NT2/D1 (cell line): ENCODE measurements at regions not wholly inside any gene's neighbourhood (a gene's known extent, or its start where the extent isn't known, plus 50 kb on each side); places are given as distances from the start of the nearest gene placed in this dataset.

Source experiments
- DNase-seq: peaks from one replicate; pipeline ENCODE4 v3.0.0-alpha.2; 2011; ENCODE audit warnings: low read depth, low spot score
- H3K27me3 ChIP-seq: 2 replicates; pipeline ENCODE4 v1.6.0; 2011; ENCODE audit warnings: mild to moderate bottlenecking; ENCODE audit not compliant: insufficient read length, insufficient read depth
- H3K36me3 ChIP-seq: 2 replicates; pipeline ENCODE4 v1.6.1; 2011; ENCODE audit warnings: mild to moderate bottlenecking, low read length, mixed read lengths; ENCODE audit not compliant: insufficient read depth, insufficient read length
- H3K4me1 ChIP-seq: 2 replicates; pipeline ENCODE4 v1.5.1; 2011; ENCODE audit not compliant: insufficient read depth, insufficient read length
- H3K4me3 ChIP-seq: 2 replicates; pipeline ENCODE4 v1.5.1; 2011; ENCODE audit warnings: low read depth; ENCODE audit not compliant: insufficient read length
- H3K9ac ChIP-seq: 2 replicates; pipeline ENCODE4 v1.6.0; 2011; ENCODE audit warnings: low read depth; ENCODE audit not compliant: insufficient read length
- H3K9me3 ChIP-seq: 2 replicates; pipeline ENCODE4 v1.5.1; 2011; ENCODE audit warnings: mild to moderate bottlenecking, low read length; ENCODE audit not compliant: insufficient read depth
- SUZ12 ChIP-seq: IDR thresholded peaks from 2 replicates; pipeline ENCODE4 v1.6.1; 2011; ENCODE audit not compliant: insufficient read length, insufficient read depth; ENCODE audit errors: extremely low read depth
- YY1 ChIP-seq: IDR thresholded peaks from 2 replicates; pipeline ENCODE4 v1.6.1; 2011; ENCODE audit not compliant: insufficient read length, insufficient read depth
- ZNF274 ChIP-seq: IDR thresholded peaks from 2 replicates; pipeline ENCODE4 v1.6.1; 2011; ENCODE audit warnings: mild to moderate bottlenecking, low read depth, low read length

GRCh38 chr12:107328442-107329133 is 235.2 kb upstream of the CRY1 start:
- Histone ChIP-seq H3K9me3 (no peaks in the 10 kb centered on the region), H3K4me1 (peaks cover 8% of the 10 kb centered on the region), H3K36me3 (no peaks in the 10 kb centered on the region), H3K9ac (peak overlapping the region; percentile 28), H3K27me3 (peaks cover 5% of the 10 kb centered on the region), H3K4me3 (no peak overlapping the region)
- TF ChIP-seq YY1 (no peak), ZNF274 (no peak), SUZ12 (no peak)
- no peak for DNase-seq

- H3K9me3 ChIP-seq = no peaks in the 10 kb centered on the region
Measured at GRCh38 chr12:107329569-107330324, 236.4 kb upstream of the CRY1 start.

GRCh38 chr12:107330831-107331431 is 237.6 kb upstream of the CRY1 start:
- H3K9ac ChIP-seq = no peak overlapping the region
- peaks cover under 1% of the 10 kb centered on the region for H3K27me3 ChIP-seq
- H3K4me3 ChIP-seq = no peak overlapping the region
- no peaks in the 10 kb centered on the region for H3K9me3 ChIP-seq
- H3K4me1 ChIP-seq = peaks cover 8% of the 10 kb centered on the region
- DNase-seq = no peak
- no peaks in the 10 kb centered on the region for H3K36me3 ChIP-seq
- TF ChIP-seq YY1 (no peak), ZNF274 (no peak), SUZ12 (no peak)

More at GRCh38 chr12:107329569-107330324, 236.4 kb upstream of the CRY1 start:
- DNase-seq = no peak
- Histone ChIP-seq H3K27me3 (no peaks in the 10 kb centered on the region), H3K36me3 (no peaks in the 10 kb centered on the region), H3K4me3 (no peak overlapping the region), H3K4me1 (peaks cover 8% of the 10 kb centered on the region), H3K9ac (no peak overlapping the region)
- no peak for TF ChIP-seq YY1
- no peak for TF ChIP-seq ZNF274
- TF ChIP-seq SUZ12 = no peak

GRCh38 chr12:107331471-107331870 is 238.1 kb upstream of the CRY1 start:
- Histone ChIP-seq H3K9ac (no peak overlapping the region), H3K27me3 (peaks cover 2% of the 10 kb centered on the region), H3K36me3 (no peaks in the 10 kb centered on the region), H3K4me1 (peaks cover 8% of the 10 kb centered on the region), H3K4me3 (no peak overlapping the region), H3K9me3 (no peaks in the 10 kb centered on the region)
- DNase-seq = no peak
- TF ChIP-seq SUZ12 = no peak
- no peak for TF ChIP-seq ZNF274
- no peak for TF ChIP-seq YY1

- Histone ChIP-seq H3K27me3 (peaks cover 2% of the 10 kb centered on the region), H3K4me1 (peaks cover 8% of the 10 kb centered on the region), H3K9ac (no peak overlapping the region), H3K9me3 (no peaks in the 10 kb centered on the region), H3K4me3 (no peak overlapping the region), H3K36me3 (no peaks in the 10 kb centered on the region)
- TF ChIP-seq YY1 (no peak), ZNF274 (no peak), SUZ12 (no peak)
- DNase-seq = no peak
Measured at GRCh38 chr12:107331912-107332311, 238.6 kb upstream of the CRY1 start.

- no peak for DNase-seq
- no peaks in the 10 kb centered on the region for H3K36me3 ChIP-seq
- H3K27me3 ChIP-seq = peaks cover 2% of the 10 kb centered on the region
- no peak overlapping the region for H3K4me3 ChIP-seq
- no peaks in the 10 kb centered on the region for H3K9me3 ChIP-seq
- H3K9ac ChIP-seq = no peak overlapping the region
- TF ChIP-seq ZNF274 = no peak
- TF ChIP-seq SUZ12 = no peak
- TF ChIP-seq YY1 = no peak
- peaks cover 8% of the 10 kb centered on the region for H3K4me1 ChIP-seq
Measured at GRCh38 chr12:107332743-107333142, 239.4 kb upstream of the CRY1 start.

- peaks cover 2% of the 10 kb centered on the region for H3K27me3 ChIP-seq
- no peak overlapping the region for H3K9ac ChIP-seq
- H3K36me3 ChIP-seq = no peaks in the 10 kb centered on the region
- no peak for DNase-seq
- H3K4me1 ChIP-seq = peaks cover 5% of the 10 kb centered on the region
- H3K4me3 ChIP-seq = no peak overlapping the region
- TF ChIP-seq ZNF274 (no peak), YY1 (no peak), SUZ12 (no peak)
- H3K9me3 ChIP-seq = no peaks in the 10 kb centered on the region
Measured at GRCh38 chr12:107335802-107336570, 242.6 kb upstream of the CRY1 start.
